ENCODE measurements at regions not wholly inside any gene's neighbourhood (a gene's known extent, or its start where the extent isn't known, plus 50 kb on each side); places are given as distances from the start of the nearest gene placed in this dataset.

- no peak for TF ChIP-seq POLR2A (IDR thresholded peaks at IDR 0.05)
- no peak for TF ChIP-seq CTCF (IDR thresholded peaks at IDR 0.05)
Measured at GRCh38 chr6:150725795-150726194, 126.1 kb downstream of the PLEKHG1 start.
